Testis (tissue), 2 donors: ENCODE measurements at regions not wholly inside any gene's neighbourhood (a gene's known extent, or its start where the extent isn't known, plus 50 kb on each side); places are given as distances from the start of the nearest gene placed in this dataset.
A peak's percentile ranks its signal among the peaks of the same experiment; 100 is the strongest.

Experiments
- DNase-seq: peaks from one replicate; pipeline ENCODE4 v3.0.0-alpha.2; 2019
- H3K27ac ChIP-seq, 2 donors: fragments of 200-600 bp; sonication (generic); one replicate each; pipeline ENCODE4 v1.5.1; 2019
- H3K27me3 ChIP-seq: fragments of 200-600 bp; sonication (generic); one replicate; pipeline ENCODE4 v1.5.1; 2019
- H3K36me3 ChIP-seq: fragments of 200-600 bp; sonication (generic); one replicate; pipeline ENCODE4 v1.5.1; 2017; ENCODE audit warnings: low read depth; ENCODE audit errors: missing control alignments
- H3K4me1 ChIP-seq: fragments of 200-600 bp; sonication (generic); one replicate; pipeline ENCODE4 v1.5.1; 2019
- H3K4me3 ChIP-seq, 2 donors: fragments of 200-600 bp; sonication (generic); one replicate each; pipeline ENCODE4 v1.5.1; 2017 to 2019
- H3K9me3 ChIP-seq: fragments of 200-600 bp; sonication (generic); one replicate; pipeline ENCODE4 v1.5.1; 2017
- POLR2A ChIP-seq: fragments of 450-650 bp; IDR thresholded peaks from one replicate; pipeline ENCODE4 v1.6.1; 2017; ENCODE audit warnings: antibody characterized with exemption, mild to moderate bottlenecking, moderate library complexity
- WGBS, 2 donors: methylation state at CpG; one replicate each; pipeline ENCODE4 v1.1.5; 2018; 5-methylcytosine and 5-hydroxymethylcytosine counted together
- intact Hi-C: fragments of 100-400 bp; cut with DNase I; formaldehyde crosslinking; loops from one replicate; pipeline ENCODE4 v1.15.1; 2023; ENCODE audit warnings: low total_unique reads
- TF ChIP-seq, protein P1 (sequence below), 3 experiments: fragments of 450-650 bp in 2 of 3; fragments of 200-600 bp in 1 of 3; sonication (generic) in 1 of 3; IDR thresholded peaks; one replicate each; pipeline ENCODE4 v1.5.1; 2016 to 2019; ENCODE audit warnings: antibody characterized with exemption in 3 of 3, mild to moderate bottlenecking in 2 of 3, moderate library complexity in 1 of 3

- 65 to 69% methylated on average over 6 of the region's 6 CpGs for WGBS, 2 donors
Observed at GRCh38 chr1:65075123-65075976, 72.7 kb upstream of the AK4 start.

DNA sequence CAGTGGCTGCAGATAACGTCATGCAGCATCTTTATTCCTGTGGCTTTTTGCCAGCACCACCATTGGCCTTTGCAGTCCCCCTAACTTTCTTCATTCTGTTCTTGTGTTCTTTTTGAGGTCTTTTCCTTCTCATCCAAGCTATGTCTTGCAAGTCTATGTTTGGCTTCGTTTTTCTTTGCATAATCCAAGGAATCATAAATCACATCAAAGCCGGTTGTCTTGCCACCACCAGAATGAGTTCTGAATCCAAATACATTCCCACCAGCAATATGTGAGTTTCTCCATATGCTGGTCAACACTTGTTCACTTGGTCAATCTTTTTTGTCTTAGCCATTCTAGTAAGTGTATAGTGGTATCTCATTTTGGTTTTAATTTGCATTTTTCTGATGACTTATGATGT is 70.6 kb upstream of the AK4 start:
- Histone ChIP-seq H3K27me3 (no peaks in the 10 kb centered on the region), H3K4me3 (no peak overlapping the region), H3K4me1 (no peaks in the 10 kb centered on the region), H3K27ac (no peak overlapping the region), H3K9me3 (no peaks in the 10 kb centered on the region), H3K36me3 (no peaks in the 10 kb centered on the region)
- intact Hi-C loops = no loop called here
- no peak for TF ChIP-seq POLR2A
- TF ChIP-seq, protein P1, sequence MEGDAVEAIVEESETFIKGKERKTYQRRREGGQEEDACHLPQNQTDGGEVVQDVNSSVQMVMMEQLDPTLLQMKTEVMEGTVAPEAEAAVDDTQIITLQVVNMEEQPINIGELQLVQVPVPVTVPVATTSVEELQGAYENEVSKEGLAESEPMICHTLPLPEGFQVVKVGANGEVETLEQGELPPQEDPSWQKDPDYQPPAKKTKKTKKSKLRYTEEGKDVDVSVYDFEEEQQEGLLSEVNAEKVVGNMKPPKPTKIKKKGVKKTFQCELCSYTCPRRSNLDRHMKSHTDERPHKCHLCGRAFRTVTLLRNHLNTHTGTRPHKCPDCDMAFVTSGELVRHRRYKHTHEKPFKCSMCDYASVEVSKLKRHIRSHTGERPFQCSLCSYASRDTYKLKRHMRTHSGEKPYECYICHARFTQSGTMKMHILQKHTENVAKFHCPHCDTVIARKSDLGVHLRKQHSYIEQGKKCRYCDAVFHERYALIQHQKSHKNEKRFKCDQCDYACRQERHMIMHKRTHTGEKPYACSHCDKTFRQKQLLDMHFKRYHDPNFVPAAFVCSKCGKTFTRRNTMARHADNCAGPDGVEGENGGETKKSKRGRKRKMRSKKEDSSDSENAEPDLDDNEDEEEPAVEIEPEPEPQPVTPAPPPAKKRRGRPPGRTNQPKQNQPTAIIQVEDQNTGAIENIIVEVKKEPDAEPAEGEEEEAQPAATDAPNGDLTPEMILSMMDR (IDR thresholded peaks at IDR 0.05) = no peak
- DNase-seq = no peak
- 53 to 54% methylated on average over 3 of the region's 3 CpGs for WGBS, 2 donors

More at GRCh38 chr1:65075123-65075976, 72.7 kb upstream of the AK4 start:
- Histone ChIP-seq H3K36me3 (no peaks in the 10 kb centered on the region), H3K4me1 (no peaks in the 10 kb centered on the region), H3K4me3 (no peak overlapping the region), H3K9me3 (no peaks in the 10 kb centered on the region), H3K27me3 (no peaks in the 10 kb centered on the region), H3K27ac (no peak overlapping the region)
- peak; percentile 65 for DNase-seq
- TF ChIP-seq, protein P1 (IDR thresholded peaks at IDR 0.05) = peak; percentile 13 to 63 (median 58)
- no peak for TF ChIP-seq POLR2A
- intact Hi-C loops = no loop called here

GRCh38 chr1:65079941-65080340 is 68.1 kb upstream of the AK4 start:
- Histone ChIP-seq H3K4me3 (no peak overlapping the region), H3K27ac (no peak overlapping the region), H3K4me1 (no peaks in the 10 kb centered on the region), H3K9me3 (no peaks in the 10 kb centered on the region), H3K36me3 (no peaks in the 10 kb centered on the region), H3K27me3 (no peaks in the 10 kb centered on the region)
- intact Hi-C loops = no loop called here
- 83 to 92% methylated on average over 5 of the region's 5 CpGs for WGBS, 2 donors
- DNase-seq = no peak
- TF ChIP-seq, protein P1 (IDR thresholded peaks at IDR 0.05) = no peak
- TF ChIP-seq POLR2A = no peak

- H3K36me3 ChIP-seq = no peaks in the 10 kb centered on the region
- intact Hi-C loops = no loop called here
- no peak for DNase-seq
- H3K9me3 ChIP-seq = no peaks in the 10 kb centered on the region
- 85% methylated on average over 6 of the region's 6 CpGs for WGBS, 2 donors
- no peaks in the 10 kb centered on the region for H3K27me3 ChIP-seq
- H3K4me1 ChIP-seq = no peaks in the 10 kb centered on the region
- TF ChIP-seq, protein P1 (IDR thresholded peaks at IDR 0.05) = no peak
- TF ChIP-seq POLR2A = no peak
- H3K27ac ChIP-seq = no peak overlapping the region
- no peak overlapping the region for H3K4me3 ChIP-seq
Observed at GRCh38 chr1:65082346-65083040, 65.5 kb upstream of the AK4 start.
